Thoracic aorta (tissue), 2 donors: ENCODE measurements at regions not wholly inside any gene's neighbourhood (a gene's known extent, or its start where the extent isn't known, plus 50 kb on each side); places are given as distances from the start of the nearest gene placed in this dataset.

Source experiments
- ATAC-seq: fragments of 150-250 bp; one replicate; pipeline ENCODE4 v1.8.0; 2017; ENCODE audit warnings: low read depth; ENCODE audit not compliant: insufficient number of reproducible peaks, low FRiP score
- DNase-seq: peaks from one replicate; pipeline ENCODE4 v3.0.0-alpha.2; 2020; ENCODE audit warnings: low spot score
- H3K27ac ChIP-seq, 2 donors: fragments of 200-600 bp; sonication (generic); 1 replicate in 1 of 2; 2 replicates in 1 of 2; pipeline ENCODE4 v1.5.1; 2016; ENCODE audit warnings: mild to moderate bottlenecking in 2 of 2, moderate library complexity in 2 of 2
- H3K27me3 ChIP-seq: fragments of 200-600 bp; sonication (generic); replicated peaks from 2 replicates; pipeline ENCODE4 v1.6.0; 2016; ENCODE audit warnings: mild to moderate bottlenecking; ENCODE audit not compliant: insufficient read depth
- H3K36me3 ChIP-seq: fragments of 200-600 bp; sonication (generic); one replicate; pipeline ENCODE4 v1.5.1; 2016
- H3K4me1 ChIP-seq, 2 donors: fragments of 200-600 bp; sonication (generic); 1 replicate in 1 of 2; 2 replicates in 1 of 2; pipeline versions ENCODE4 v1.5.1 to v1.6.0; 2016; ENCODE audit warnings: low read depth in 2 of 2, mild to moderate bottlenecking in 1 of 2; ENCODE audit not compliant: control insufficient read depth in 1 of 2
- H3K4me3 ChIP-seq: fragments of 200-600 bp; sonication (generic); 2 replicates; pipeline ENCODE4 v1.5.1; 2016; ENCODE audit warnings: mild to moderate bottlenecking
- H3K9me3 ChIP-seq: fragments of 200-600 bp; sonication (generic); 2 replicates; pipeline ENCODE4 v1.5.1; 2016
- TF ChIP-seq, protein P1 (sequence below): fragments of 200-600 bp; sonication (generic); IDR thresholded peaks from one replicate; pipeline ENCODE4 v1.5.1; 2019; ENCODE audit warnings: antibody characterized with exemption

DNA sequence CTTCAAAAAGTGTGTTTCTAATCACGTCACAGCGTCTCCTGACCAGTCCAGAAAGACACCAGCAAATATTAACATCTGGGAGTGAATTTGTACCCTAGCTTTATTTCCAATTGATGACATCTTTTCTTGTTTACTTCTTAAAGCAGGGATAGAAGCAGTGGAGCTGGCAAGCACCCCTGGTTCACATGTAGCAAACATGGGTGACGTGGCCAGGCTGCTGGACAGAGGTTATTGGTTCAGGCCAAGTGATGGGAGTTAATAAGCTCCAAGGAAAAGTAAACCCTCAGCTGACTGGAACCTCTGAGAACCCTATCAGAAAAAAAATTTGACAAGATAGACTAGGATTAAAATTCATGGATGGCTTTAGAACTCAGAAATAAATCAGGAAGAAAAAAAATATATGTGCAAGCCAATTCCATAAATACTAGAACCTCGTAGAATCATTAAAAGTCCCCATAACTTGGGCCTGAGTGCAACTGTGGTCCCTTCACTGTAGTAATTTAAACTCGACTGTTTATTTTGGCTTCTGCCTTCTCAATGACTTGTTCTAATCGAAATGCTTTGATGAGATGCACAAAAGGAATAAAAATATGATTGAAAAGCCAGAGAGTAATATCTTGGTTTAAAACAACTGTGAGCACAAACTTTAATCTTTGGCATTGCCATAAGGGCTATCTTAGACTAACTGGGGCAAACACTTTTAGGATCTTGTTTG, 121.5 kb upstream of the CTAGE1 start:
- H3K27ac ChIP-seq = no peak overlapping the region
- H3K4me1 ChIP-seq = peaks cover 16 to 42% of the 10 kb centered on the region in 2 donors
- DNase-seq (no peak), ATAC-seq (no peak)
- no peaks in the 10 kb centered on the region for H3K36me3 ChIP-seq
- no peaks in the 10 kb centered on the region for H3K27me3 ChIP-seq
- no peaks in the 10 kb centered on the region for H3K9me3 ChIP-seq
- no peak overlapping the region for H3K4me3 ChIP-seq
- TF ChIP-seq, protein P1, sequence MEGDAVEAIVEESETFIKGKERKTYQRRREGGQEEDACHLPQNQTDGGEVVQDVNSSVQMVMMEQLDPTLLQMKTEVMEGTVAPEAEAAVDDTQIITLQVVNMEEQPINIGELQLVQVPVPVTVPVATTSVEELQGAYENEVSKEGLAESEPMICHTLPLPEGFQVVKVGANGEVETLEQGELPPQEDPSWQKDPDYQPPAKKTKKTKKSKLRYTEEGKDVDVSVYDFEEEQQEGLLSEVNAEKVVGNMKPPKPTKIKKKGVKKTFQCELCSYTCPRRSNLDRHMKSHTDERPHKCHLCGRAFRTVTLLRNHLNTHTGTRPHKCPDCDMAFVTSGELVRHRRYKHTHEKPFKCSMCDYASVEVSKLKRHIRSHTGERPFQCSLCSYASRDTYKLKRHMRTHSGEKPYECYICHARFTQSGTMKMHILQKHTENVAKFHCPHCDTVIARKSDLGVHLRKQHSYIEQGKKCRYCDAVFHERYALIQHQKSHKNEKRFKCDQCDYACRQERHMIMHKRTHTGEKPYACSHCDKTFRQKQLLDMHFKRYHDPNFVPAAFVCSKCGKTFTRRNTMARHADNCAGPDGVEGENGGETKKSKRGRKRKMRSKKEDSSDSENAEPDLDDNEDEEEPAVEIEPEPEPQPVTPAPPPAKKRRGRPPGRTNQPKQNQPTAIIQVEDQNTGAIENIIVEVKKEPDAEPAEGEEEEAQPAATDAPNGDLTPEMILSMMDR = no peak

DNA sequence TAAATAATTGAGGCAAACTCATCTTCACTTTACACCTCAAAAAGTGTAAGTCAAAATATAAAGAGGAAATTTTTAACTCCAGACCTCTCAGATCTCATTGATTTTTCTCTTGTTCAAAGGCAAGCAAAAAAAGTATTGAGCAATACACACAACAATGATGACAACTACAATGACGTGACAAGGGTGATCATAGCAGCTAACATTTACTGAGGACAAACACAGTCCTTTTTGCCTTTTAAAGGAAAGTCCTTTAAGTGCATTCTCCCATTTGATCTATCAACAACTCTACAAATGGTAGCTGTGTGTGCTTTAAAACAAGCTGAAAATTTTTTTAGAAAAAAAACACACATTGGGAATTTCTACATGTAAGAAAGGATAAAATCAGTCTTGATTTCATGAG, 123.5 kb upstream of the CTAGE1 start:
- H3K27ac ChIP-seq = peak overlapping the region in 1 of 2 donors; percentile 68
- H3K27me3 ChIP-seq = no peaks in the 10 kb centered on the region
- no peaks in the 10 kb centered on the region for H3K36me3 ChIP-seq
- no peak for ATAC-seq
- DNase-seq = no peak
- TF ChIP-seq, protein P1 = no peak
- H3K4me1 ChIP-seq = peaks cover 23 to 63% of the 10 kb centered on the region in 2 donors
- no peaks in the 10 kb centered on the region for H3K9me3 ChIP-seq
- H3K4me3 ChIP-seq = no peak overlapping the region

DNA sequence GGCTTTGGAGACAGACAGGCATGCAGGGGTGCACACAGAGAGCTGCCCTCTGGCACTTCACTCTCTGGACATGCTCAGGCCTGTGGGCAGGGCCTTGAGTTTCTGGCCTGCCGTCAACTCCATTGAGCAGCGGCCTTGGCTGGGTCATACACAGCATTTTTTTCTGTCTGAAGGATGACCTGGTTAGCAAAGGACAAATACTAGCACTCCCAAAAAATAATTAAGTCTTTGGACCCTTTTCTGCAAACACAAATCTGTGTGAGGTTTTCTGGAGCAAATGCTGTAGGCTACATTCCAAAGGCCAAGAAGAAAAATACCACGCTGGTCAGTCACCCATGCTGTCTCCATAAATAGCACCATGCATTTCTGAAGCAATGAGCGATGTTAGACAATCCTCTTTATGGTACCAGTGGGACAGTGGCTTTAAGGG, 124.7 kb upstream of the CTAGE1 start:
- ATAC-seq = peak; percentile 40
- H3K27ac ChIP-seq = peak overlapping the region; percentile 57 to 68
- no peaks in the 10 kb centered on the region for H3K36me3 ChIP-seq
- H3K9me3 ChIP-seq = no peaks in the 10 kb centered on the region
- peaks cover 33 to 75% of the 10 kb centered on the region in 2 donors for H3K4me1 ChIP-seq
- no peak for DNase-seq
- no peaks in the 10 kb centered on the region for H3K27me3 ChIP-seq
- TF ChIP-seq, protein P1 = no peak
- no peak overlapping the region for H3K4me3 ChIP-seq

DNA sequence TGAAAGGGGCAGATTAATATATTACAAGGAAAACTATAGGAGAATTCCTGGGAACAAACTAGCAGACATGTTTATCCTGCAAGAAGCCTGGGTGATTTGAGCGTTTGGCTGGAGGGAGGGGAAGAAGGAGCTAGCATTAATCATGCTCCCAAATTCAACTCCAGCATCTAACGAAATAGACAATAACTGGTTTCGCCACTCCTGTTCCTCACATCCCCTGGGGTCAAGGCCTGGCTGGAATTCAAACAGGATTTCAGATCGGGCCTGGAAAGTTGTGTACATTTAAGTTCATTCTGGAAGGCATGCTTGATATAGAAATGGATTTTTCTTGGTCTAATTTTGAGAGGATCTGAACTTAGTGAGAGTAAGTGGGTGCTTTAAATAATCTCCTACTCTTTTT, 126.1 kb upstream of the CTAGE1 start:
- ATAC-seq = no peak
- no peaks in the 10 kb centered on the region for H3K9me3 ChIP-seq
- TF ChIP-seq, protein P1 = no peak
- no peak for DNase-seq
- no peaks in the 10 kb centered on the region for H3K36me3 ChIP-seq
- H3K27ac ChIP-seq = peak overlapping the region in 1 of 2 donors; percentile 68
- no peak overlapping the region for H3K4me3 ChIP-seq
- peaks cover 33 to 76% of the 10 kb centered on the region in 2 donors for H3K4me1 ChIP-seq
- no peaks in the 10 kb centered on the region for H3K27me3 ChIP-seq

DNA sequence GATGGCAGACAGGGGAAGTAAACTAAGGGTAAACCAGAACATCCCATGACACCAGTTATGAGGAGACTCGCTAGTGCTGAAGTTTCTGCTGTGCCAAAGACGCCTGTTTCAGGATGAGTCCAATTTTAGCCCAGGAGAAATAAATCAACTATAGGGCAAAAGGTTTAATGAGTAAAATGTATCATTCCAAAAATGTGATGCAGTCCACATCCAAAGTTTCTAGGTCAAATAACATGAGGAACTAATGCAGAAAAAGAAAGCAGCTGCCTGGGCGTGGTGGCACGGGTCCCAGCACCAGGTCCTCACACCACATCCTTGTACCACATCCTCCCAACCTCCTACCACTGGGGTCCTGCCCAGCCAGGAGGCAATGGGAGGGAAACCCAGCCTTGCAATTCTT, 126.9 kb upstream of the CTAGE1 start:
- Histone ChIP-seq H3K9me3 (no peaks in the 10 kb centered on the region), H3K4me1 (peaks cover 33 to 68% of the 10 kb centered on the region in 2 donors), H3K27ac (no peak overlapping the region), H3K27me3 (no peaks in the 10 kb centered on the region), H3K4me3 (no peak overlapping the region), H3K36me3 (no peaks in the 10 kb centered on the region)
- no peak for ATAC-seq
- no peak for DNase-seq
- TF ChIP-seq, protein P1 = no peak
